IPS DF 19.7 (cell line): ENCODE measurements at regions not wholly inside any gene's neighbourhood (a gene's known extent, or its start where the extent isn't known, plus 50 kb on each side); places are given as distances from the start of the nearest gene placed in this dataset.
A peak's percentile ranks its signal among the peaks of the same experiment; 100 is the strongest.

ENCODE experiments used
- DNase-seq: peaks from one replicate; pipeline ENCODE4 v3.0.0-alpha.2; 2013; ENCODE audit warnings: low read depth, low spot score

GRCh38 chr4:179981161-179981560 is 2262.0 kb upstream of the TENM3 start:
- no peak for DNase-seq

GRCh38 chr4:179989975-179990374 is 2253.2 kb upstream of the TENM3 start:
- no peak for DNase-seq

- no peak for DNase-seq
Measured at GRCh38 chr4:180009316-180009715, 2233.9 kb upstream of the TENM3 start.

- DNase-seq = peak; percentile 25
Measured at GRCh38 chr4:180028682-180029081, 2214.5 kb upstream of the TENM3 start.

DNA sequence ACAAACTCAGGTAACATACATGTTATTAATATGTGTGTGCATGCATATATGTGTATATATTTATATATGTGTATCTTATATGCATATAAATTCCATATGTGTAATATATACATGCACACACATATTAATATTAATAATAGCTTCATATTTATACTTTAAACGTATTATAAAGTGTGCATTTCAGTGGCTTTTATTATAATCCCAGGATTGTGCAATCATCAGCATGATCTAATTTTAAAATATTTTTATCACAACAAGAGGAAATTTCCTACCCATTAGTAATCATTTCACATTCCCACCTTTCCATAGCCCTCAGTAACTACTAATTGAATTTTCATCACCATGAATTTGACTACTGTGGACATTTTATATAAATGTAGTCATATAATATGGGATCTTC is 2211.9 kb upstream of the TENM3 start:
- DNase-seq = no peak

DNA sequence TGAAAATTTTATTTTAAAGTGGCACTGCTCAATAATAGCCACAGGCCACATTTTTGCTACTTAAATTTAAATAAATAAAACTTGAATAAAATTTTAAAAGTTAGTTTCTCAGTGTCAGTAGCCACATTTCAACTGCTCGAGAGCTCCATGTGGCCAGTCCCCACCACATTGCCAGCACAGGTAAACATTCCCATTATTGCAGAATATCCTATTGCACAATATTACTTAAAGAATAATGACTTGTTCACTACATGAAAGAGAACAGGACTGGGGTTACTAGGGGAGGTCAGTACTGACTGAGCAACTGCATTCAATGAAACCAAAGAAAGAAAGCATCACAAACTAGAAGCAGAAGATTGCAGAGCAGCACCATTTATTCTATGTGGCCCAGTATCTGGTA is 2201.6 kb upstream of the TENM3 start:
- DNase-seq = no peak

DNA sequence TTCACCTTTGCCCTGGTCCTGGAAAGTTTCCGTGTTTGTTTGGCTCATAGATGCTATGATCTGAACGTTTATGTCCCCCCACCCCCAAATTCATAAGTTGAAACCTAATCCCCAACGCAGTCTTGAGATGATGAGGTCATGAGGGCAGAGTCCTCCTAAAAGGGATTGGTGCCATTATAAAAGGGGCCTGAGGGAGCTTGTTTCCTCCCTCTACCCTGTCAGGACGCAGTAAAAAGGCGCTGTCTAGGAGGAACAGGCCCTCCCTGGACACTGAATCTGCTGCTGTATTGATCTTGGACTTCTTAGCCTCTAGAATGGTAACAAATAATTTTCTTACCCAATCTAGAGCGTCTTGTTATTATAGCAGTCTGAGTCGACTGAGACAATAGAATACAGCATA is 2190.6 kb upstream of the TENM3 start:
- DNase-seq = no peak

GRCh38 chr4:180054291-180054690 is 2188.9 kb upstream of the TENM3 start:
- no peak for DNase-seq

DNA sequence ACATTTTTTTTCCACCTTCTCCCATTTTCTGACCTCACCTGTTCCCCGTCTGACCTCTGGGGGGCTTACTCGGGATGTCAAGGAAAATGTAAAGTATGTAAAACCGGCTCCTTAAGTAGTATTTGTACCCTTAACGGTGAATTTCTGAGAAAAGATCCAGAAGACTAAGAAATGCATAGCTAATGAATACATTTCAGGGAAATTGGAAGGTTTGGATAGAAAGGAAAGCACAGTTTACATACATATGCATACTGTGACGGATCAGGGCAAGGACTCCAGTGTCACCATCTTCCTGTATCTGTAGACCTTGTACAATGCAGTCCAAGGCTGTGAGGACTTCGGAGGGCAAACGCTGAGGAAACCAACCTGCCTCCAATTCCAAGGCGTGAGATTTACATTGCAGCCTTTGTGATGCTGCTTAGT is 2185.9 kb upstream of the TENM3 start:
- DNase-seq = no peak

- DNase-seq = no peak
Measured at GRCh38 chr4:180057891-180058671, 2185.1 kb upstream of the TENM3 start.

DNA sequence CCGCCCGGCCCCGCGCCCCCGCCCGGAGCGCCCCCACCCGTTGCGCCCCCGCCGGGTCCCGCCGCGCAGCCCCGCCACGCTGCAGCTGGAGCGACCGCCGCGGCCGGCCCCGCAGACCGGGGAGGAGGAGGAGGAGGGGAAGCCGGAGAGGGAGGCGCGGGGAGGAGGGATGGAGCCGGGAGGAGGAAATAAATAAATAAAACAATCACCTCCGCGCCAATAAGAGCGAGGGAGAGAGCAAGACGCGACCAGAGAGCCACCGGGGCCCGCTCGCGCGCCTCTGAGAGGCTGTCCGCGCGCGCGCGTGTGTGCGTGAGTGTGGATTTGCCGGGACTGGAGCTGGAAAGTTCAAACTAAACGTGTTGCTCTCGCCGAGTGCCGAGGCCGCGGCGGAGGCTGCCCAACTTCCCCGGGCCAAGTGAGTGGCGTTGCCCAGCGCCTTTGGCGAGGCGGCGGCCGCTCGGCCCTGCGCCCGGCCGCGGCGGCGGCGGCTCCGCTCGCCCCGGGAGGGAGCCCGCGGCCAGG is 2184.4 kb upstream of the TENM3 start:
- DNase-seq = no peak

DNA sequence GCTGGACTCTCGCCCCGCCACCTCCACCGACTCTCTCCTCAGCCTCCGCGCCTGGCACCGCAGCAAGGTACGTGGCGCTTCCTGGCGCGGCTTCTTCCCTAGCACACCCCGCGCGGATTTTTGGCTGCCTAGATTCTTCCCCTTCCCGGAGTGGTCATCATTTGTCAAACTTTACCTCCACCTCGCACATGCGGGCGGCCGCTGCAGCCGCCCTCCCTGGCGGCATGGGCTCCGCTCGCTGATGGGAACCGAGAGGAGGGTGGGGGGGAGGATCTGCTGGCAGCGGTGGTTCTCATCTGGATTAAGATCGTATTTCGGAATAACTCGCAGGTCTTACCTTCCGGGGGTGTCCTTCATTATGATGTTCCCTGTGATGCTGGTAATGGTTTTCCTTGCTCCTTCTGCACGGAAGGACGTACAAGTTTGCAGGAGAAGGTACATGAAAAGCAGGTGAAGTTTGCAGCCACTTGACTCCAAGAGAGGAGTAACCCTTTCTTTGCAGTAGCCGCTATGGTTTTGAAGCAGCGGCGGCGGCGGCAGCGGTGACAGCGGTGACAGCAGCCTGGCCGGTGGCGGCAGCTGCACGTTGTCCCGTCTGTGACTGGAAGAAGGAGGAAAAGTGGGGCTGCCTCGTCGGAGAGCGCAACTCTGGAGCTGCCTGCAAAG is 2183.9 kb upstream of the TENM3 start:
- DNase-seq = no peak

- no peak for DNase-seq
Measured at GRCh38 chr4:180060159-180060889, 2182.9 kb upstream of the TENM3 start.

- no peak for DNase-seq
Measured at GRCh38 chr4:180081072-180081471, 2162.1 kb upstream of the TENM3 start.

DNA sequence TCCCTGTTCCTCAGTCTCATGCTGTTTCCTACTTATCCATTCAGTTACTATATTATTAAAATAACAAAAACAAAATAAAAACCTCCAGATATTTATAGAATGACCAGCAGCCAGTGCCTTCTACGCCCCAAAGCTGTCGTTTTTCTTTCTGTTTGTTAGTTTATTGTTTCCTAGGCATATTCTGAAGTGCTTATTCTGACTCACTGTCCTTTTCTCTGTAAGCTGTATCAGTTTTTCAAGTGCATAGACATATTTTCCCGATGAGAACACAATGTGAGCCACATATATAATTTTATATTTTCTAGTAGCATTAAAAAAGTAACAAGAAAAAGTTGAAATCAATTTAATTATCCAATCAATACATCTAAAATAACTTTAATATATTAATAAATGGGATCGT is 2158.6 kb upstream of the TENM3 start:
- DNase-seq = no peak

DNA sequence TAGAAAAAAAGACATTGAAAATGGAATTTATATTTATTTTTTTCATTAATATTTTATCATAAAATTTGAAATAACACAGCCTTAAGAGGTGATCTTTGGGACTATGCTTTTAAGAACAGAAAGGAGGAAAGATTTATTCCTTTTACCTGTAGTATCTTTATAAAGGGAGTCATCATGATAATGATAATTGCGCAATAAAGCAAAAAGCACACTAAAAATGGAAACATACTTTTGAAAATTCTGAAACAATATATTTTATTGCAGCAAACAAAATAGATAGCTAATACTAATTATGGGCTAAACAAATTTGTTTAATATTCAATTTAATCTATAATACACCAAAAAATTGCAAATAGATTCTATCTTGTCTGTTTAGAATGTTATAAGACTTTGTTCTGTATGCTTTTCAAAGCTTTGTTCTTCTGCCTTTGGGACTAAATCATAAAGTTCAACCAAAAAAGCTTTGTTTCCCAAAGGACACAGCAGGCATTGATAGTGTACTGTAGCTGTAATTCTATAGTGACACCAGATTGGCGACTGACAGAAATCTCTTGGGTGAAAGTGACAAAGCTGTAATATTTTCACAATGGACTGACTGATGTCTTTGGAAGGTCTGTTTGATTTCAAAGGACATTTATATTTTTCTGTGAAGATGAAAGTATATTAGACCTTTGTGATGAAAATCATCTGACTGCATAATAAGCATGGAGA is 2156.6 kb upstream of the TENM3 start:
- no peak for DNase-seq

- DNase-seq = no peak
Measured at GRCh38 chr4:180098586-180098985, 2144.6 kb upstream of the TENM3 start.

DNA sequence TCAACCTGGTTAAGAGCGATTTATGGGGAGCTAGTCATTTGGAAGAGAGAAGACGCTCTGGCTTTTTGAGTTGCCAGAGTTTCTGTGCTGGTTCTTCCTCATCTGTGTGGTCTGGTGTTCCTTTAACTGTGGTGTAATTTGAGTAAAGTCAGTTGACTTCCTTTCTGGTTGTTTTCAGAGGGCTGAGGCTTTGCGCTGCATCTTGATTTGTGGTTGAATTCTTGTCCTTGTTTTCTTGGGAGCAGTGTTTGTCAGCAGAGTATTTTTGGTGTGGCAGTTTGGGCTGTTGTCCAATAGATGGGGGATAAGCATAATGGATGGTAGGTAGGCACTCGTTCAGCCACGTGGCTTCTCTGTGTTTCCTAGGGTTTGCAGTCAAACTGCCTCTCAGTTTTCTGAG is 2143.2 kb upstream of the TENM3 start:
- DNase-seq = no peak

DNA sequence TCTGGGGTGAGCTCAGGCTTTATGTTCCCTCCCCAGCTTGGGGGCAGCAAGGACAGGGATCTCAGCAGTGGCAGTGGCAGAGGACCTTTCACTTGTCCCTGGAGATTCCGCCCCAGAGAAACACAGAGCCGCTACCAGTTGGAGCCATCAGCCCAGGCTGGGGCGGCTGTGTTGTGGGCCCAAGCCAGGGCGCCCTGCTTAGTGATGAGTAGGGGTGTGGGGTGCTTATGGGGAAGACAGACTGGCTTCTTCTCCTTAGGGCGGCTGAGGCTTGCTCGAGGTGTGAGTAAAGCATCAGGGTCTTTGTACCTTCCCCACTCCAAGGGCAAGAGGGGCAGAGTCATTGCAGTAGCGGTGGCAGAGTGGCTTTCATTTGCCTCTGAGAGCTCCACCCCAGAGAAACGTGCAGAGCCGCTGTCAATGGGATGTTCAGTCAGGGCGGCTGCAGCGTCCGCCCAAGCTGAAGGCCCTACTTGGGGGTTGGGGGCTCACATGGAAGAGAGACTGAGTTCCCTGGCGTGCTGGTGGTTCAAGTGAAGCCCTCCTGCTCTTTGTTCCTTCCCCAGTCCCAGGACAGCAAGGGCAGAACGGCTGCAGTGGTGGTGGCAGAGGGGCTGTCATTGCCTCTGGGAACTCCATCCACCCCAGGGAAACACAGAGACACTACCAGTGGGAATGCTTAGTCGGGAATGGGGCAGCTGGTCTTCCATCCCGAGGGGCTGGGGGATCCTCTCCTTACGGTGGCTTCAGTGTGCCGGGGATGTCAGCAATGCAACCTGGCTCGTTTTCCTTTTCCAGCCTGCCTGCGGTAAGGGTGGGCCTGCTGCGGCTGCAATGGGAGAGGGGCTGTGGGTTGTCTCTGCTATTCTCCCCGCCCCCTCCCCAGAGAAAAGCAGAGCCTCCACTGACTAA is 2142.5 kb upstream of the TENM3 start:
- no peak for DNase-seq

DNA sequence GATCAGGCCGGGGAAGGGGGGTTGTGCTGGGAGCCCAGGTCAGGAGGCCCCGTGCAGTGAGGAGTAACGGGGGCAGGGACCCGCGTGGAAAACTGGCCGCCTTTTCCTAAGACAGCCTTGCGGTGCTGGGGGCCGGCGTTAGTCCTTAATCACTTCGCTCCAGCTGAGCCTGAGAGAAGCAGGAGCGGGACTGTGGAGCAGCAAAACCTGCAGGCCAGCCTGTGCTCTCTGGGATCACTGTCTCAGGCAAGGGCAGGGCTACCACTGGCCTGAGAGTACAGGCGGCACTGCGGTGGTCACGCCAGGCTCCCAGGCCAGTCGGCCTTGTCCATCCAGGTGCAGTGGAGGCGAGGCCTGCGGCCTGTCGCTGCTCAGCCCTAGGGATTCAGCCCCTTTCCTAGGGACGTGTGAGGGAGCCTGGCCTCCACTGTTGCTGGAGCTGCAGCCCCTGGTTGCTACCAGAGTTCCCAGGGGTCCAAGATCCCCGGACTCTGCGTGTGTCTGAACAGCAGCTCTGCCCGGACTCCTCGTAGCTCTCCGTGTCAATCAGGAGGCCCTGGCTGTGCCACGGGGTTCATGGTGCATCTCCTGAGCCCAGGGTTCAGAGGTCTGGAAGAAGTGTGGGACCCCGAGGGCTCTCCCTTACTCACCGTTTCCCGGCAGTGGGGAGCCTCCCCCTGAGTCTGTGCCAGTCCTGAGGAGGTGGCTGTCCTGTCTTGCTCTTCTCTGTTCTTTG is 2141.7 kb upstream of the TENM3 start:
- DNase-seq = no peak
